NT2/D1 (cell line): ENCODE measurements at regions not wholly inside any gene's neighbourhood (a gene's known extent, or its start where the extent isn't known, plus 50 kb on each side); places are given as distances from the start of the nearest gene placed in this dataset.

Source experiments
- YY1 ChIP-seq: IDR thresholded peaks from 2 replicates; pipeline ENCODE4 v1.6.1; 2011; ENCODE audit not compliant: insufficient read length, insufficient read depth
- ZNF274 ChIP-seq: IDR thresholded peaks from 2 replicates; pipeline ENCODE4 v1.6.1; 2011; ENCODE audit warnings: mild to moderate bottlenecking, low read depth, low read length

DNA sequence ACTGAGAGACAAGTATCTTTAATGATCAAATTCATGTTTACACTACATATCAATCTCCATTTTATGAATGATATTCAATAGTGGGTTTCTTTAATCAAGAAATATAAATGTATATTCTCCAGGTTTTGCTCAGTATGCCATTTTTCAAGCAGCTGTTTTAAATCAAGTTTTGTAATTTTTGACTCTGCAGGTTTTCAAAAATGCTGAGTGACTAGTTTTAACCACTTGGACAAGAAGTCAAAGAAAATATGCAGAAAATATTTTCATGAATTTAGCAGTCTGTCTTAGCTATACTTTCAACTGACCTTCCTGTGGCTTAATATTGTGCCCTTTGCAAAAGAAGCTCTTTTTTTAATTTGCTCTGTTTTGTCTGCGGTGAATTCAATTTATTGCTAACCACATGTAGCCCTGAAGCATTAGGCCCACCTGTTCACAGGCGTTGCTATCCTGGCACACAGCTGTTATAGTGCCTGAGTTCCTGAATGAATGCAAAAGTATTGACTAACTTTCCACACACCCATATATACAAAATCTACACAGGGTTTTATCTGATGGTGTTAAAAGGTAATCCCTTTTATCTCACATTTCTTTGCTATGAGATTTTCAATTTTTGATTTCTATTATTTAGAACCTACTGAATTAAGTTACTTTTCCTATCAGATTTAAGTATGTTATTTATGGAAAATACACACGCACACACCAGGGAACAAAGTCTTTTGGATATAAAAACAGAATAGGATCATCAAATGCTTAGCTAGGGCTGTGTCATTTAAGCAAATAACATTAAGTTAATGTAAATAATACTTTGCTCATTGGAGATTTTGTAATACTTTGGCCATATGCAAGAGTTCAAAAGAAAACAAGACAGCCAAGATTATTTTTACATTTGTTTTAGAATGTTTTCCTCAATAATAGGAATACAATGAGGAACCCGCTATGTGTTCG is 1166.1 kb upstream of the GBE1 start:
- TF ChIP-seq YY1 (no peak), ZNF274 (no peak)
